Left ventricle myocardium inferior (tissue), 1 donor: ENCODE measurements at regions not wholly inside any gene's neighbourhood (a gene's known extent, or its start where the extent isn't known, plus 50 kb on each side); places are given as distances from the start of the nearest gene placed in this dataset.

ENCODE experiments used
- DNase-seq: peaks from one replicate; pipeline ENCODE4 v3.0.0-alpha.2; 2020
- H3K27ac ChIP-seq: fragments of 200-600 bp; replicated peaks from 2 replicates; pipeline ENCODE4 v1.8.0; 2021
- H3K27me3 ChIP-seq: fragments of 200-600 bp; 2 replicates; pipeline ENCODE4 v1.8.0; 2021; ENCODE audit warnings: low read depth
- H3K36me3 ChIP-seq: fragments of 200-600 bp; 2 replicates; pipeline ENCODE4 v1.8.0; 2021
- H3K4me1 ChIP-seq: fragments of 200-600 bp; 2 replicates; pipeline ENCODE4 v1.8.0; 2021
- H3K4me3 ChIP-seq: fragments of 200-600 bp; 2 replicates; pipeline ENCODE4 v1.8.0; 2021; ENCODE audit warnings: mild to moderate bottlenecking, moderate library complexity
- H3K9me3 ChIP-seq: fragments of 200-600 bp; replicated peaks from 2 replicates; pipeline ENCODE4 v1.8.0; 2021
- CTCF ChIP-seq: fragments of 200-600 bp; IDR thresholded peaks from 2 replicates; pipeline ENCODE4 v1.8.0; 2021; ENCODE audit warnings: antibody characterized with exemption, mild to moderate bottlenecking, borderline replicate concordance
- intact Hi-C: fragments of 100-400 bp; cut with micrococcal nuclease; formaldehyde crosslinking; loops from one replicate; pipeline ENCODE4 v1.11.0; 2022
- donor health status: DM: no; HTN: yes; CAD: no; lungs with severe emphysema.

- intact Hi-C loops = no loop called here
- no peak for DNase-seq
- Histone ChIP-seq H3K4me1 (no peaks in the 10 kb centered on the region), H3K27ac (no peak overlapping the region), H3K4me3 (no peak overlapping the region), H3K9me3 (no peaks in the 10 kb centered on the region), H3K27me3 (no peaks in the 10 kb centered on the region), H3K36me3 (no peaks in the 10 kb centered on the region)
- no peak for TF ChIP-seq CTCF
Observed at GRCh38 chr1:69271587-69272125, 296.1 kb upstream of the LRRC7 start.

GRCh38 chr1:69272684-69273083 lies 295.0 kb upstream of the LRRC7 start:
- Histone ChIP-seq H3K4me1 (no peaks in the 10 kb centered on the region), H3K27ac (no peak overlapping the region), H3K9me3 (no peaks in the 10 kb centered on the region), H3K27me3 (no peaks in the 10 kb centered on the region), H3K4me3 (no peak overlapping the region), H3K36me3 (no peaks in the 10 kb centered on the region)
- TF ChIP-seq CTCF = no peak
- intact Hi-C loops = no loop called here
- no peak for DNase-seq

- intact Hi-C loops = no loop called here
- Histone ChIP-seq H3K4me3 (no peak overlapping the region), H3K4me1 (no peaks in the 10 kb centered on the region), H3K9me3 (no peaks in the 10 kb centered on the region), H3K36me3 (no peaks in the 10 kb centered on the region), H3K27ac (no peak overlapping the region), H3K27me3 (no peaks in the 10 kb centered on the region)
- no peak for DNase-seq
- no peak for TF ChIP-seq CTCF
Observed at GRCh38 chr1:69278923-69279322, 288.8 kb upstream of the LRRC7 start.

- Histone ChIP-seq H3K27ac (no peak overlapping the region), H3K9me3 (no peaks in the 10 kb centered on the region), H3K4me3 (no peak overlapping the region), H3K4me1 (no peaks in the 10 kb centered on the region), H3K27me3 (no peaks in the 10 kb centered on the region), H3K36me3 (no peaks in the 10 kb centered on the region)
- intact Hi-C loops = no loop called here
- no peak for DNase-seq
- no peak for TF ChIP-seq CTCF
Observed at GRCh38 chr1:69283516-69283915, 284.2 kb upstream of the LRRC7 start.

GRCh38 chr1:69284508-69284907 lies 283.2 kb upstream of the LRRC7 start:
- intact Hi-C loops = no loop called here
- Histone ChIP-seq H3K4me3 (no peak overlapping the region), H3K27me3 (no peaks in the 10 kb centered on the region), H3K36me3 (no peaks in the 10 kb centered on the region), H3K9me3 (no peaks in the 10 kb centered on the region), H3K27ac (no peak overlapping the region), H3K4me1 (no peaks in the 10 kb centered on the region)
- no peak for DNase-seq
- TF ChIP-seq CTCF = no peak

- DNase-seq = no peak
- Histone ChIP-seq H3K27ac (no peak overlapping the region), H3K4me1 (no peaks in the 10 kb centered on the region), H3K27me3 (no peaks in the 10 kb centered on the region), H3K4me3 (no peak overlapping the region), H3K9me3 (no peaks in the 10 kb centered on the region), H3K36me3 (no peaks in the 10 kb centered on the region)
- intact Hi-C loops = no loop called here
- no peak for TF ChIP-seq CTCF
Observed at GRCh38 chr1:69288416-69288815, 279.3 kb upstream of the LRRC7 start.
